Myocyte (in vitro differentiated cells): ENCODE measurements at regions not wholly inside any gene's neighbourhood (a gene's known extent, or its start where the extent isn't known, plus 50 kb on each side); places are given as distances from the start of the nearest gene placed in this dataset.

Source experiments
- DNase-seq: peaks from one replicate; pipeline ENCODE4 v3.0.0-alpha.2; 2012; ENCODE audit warnings: low read depth

DNA sequence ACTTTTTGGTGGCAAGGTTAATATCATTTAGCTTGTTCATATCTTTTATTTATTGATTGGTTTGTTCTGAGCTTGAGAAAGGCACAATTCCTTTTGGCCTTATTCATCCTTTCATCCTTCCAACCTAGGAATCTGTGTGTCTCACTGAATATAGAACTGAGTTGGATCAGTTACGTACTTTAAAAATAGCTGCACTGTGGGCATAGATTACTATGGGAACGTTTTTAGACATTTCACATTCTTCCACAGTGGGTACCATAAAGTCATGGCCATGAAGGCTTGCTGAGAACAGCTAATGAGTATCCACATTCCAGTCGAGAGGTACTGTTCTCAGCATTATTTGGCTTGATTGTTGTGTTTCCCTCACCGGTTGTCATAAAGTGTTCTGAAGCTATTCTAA, 217.0 kb upstream of the DKK2 start:
- DNase-seq: no peak

DNA sequence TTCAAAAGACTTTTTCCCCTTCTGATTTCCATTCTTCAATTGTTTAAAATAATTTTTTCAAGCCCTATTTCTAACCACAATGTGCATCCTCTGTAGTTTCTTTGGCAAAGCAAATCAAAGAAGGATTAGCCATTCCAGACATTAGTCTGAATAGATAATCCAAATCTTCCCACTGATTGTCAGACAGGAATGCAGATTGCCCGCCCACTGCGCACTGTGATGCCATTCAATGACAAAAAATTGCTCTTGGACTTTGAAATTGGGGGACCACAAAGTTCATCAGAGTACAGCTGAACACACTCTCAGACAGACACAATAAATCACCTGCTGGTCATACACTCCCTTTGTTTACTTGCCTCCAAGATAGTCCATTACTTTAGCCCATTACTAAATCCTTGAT, 216.5 kb upstream of the DKK2 start:
- DNase-seq: no peak

DNA sequence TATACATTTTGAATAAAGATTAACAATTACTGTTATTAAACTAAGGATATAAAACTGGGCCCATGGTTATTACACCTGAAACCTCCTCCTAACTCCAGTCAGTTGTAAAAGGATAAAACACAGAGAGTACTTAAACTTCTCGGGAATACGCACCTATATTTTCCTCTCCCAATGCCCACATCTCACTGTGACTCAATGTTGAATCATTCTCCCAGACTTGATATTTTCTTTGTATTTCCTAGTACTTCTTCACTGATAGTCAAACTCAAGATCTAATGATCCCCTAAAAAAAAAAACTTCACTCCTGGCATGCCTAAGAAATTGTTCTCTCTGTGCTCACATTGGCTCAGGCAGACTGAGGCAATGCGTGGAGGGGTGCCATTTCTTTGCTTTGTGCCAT, 212.5 kb upstream of the DKK2 start:
- DNase-seq: no peak

DNA sequence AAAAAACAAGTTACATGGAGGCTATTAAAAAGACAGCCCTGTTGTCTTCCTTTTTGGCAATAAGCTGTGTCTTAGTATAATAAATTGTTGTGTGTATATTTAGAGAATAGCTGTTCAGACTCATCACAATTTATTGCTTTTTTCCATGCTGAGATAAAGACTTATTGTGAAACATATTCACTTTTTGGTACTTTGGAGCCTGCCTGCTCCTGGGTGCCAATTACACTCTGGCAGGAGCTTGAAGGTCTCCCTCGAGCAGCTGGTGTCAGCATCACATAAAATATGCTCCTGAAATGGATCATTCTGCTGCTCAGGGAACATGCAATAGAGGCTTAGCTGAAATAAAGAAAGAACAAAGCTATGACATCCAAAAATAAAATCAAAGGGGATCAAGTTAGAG, 211.6 kb upstream of the DKK2 start:
- DNase-seq: peak; percentile 64

DNA sequence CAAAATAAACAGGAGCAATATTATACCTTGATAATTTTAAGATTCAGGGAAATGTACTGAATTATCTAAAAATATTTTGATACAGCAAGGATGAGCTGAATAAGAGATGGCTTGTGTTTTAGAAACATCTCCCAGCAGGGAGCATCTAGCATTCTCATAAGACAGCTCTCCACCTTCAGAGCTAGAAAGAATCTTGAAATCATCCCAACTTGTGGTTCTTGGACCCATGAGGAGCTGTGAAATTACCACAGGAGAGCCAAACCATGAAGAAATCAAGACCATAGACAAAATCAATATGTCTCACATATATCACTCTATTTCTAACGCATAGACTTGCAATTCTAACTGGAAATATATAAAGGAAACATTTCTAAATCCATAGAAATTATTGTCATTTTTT, 210.6 kb upstream of the DKK2 start:
- no peak for DNase-seq

DNA sequence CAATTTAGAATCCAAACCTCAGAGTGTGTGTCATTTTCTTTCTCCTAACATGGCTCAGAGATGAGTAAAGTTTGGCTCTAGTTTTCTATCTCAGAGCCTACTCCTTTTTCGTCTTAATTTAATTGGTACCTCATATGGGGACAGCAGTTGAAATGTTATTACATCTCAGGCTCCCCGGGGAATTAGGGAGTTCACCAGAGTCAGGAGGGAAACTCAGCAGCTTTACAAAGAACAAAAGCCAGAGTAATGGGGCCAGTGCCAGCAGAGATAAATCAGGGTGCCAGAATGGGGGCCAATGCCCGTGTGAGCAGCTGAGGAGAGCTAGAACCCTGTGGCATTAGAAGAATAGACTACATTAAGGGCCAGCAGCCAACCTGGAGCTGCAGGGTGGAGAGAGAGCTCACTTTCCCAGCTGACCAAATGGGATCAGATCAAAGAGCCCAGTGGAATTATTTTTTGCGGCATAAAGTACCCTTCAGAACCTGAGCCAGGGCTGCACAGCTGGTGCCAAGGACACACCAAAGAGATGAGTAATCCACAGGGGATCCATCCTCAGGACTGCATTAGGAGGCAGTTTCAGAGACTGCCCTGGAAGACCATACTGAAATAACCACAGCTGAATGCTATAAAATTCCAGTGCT, 207.1 kb upstream of the DKK2 start:
- peak; percentile 80 for DNase-seq

DNA sequence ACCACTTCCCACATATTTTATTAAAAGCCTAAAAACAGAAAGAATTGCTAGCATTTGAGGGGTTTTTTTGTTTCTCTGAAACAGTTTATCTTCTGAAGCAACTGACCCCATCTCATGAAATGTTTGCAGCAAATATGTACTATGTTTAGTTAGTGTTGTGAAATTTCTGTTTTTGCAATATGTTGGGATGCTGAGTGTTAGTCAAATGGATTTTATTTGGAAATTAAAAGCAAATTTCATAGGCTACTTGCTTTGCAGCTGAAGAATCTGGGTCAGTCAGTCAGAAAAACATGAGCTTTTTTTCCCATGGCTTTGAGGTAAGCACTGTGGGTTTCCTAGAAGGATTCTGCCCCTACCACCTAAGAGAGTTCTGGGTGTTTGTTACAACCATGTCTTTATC, 184.9 kb upstream of the DKK2 start:
- no peak for DNase-seq

DNA sequence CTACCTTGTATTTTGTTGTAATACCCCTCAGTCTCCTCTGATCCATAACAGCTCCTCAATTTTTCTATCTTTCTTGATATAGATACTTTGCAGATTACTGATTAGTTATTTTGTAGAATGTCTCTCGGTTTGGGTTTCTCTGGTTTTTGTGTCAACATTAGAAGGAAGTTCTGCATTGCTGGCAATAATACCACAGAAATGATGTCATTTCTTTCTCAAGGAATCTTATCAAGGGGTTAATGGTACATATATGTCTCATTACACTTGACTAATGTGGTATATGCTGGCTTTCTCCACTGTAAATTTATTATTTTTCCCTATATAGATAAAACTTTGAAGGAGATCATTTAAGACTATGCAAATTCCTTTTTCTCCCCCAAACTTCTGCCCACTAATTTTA, 183.6 kb upstream of the DKK2 start:
- no peak for DNase-seq

DNA sequence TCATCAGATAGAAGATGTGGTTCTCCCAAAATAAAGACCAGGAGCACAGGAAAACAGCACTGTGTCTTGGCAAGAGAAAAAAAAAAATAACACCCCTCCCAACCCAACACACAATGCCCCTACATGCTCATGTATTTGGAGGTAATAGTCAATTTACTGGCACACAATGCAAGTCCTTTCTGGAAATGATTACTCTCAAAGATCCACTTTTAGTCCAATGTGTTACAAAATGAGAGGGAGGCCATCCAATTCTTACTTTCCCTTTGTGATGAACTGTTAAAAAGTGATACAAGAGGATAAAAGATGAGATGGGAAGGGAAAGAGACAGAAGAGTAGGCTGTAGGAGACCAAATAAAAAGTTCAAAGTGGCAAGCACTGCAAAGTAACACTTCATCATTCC, 180.3 kb upstream of the DKK2 start:
- no peak for DNase-seq

DNA sequence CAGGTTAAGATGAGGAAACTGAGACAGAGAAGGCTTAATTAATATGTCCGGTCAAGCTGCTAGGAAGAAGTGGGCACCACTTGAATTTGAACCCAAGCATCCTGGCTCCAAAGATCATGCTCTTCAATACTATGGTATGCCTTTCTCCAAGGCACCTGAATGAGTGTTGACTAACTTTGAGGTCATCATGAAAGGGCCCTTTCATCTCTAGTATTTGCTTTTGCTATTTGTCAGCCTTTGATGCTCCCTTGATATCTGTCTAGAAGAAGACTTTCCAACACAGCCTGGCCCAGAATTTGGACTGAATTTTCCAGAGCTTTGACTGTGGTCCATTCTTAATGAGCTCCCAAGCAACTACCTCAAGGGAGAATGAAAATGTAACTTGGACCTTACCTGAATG, 179.1 kb upstream of the DKK2 start:
- DNase-seq: no peak

DNA sequence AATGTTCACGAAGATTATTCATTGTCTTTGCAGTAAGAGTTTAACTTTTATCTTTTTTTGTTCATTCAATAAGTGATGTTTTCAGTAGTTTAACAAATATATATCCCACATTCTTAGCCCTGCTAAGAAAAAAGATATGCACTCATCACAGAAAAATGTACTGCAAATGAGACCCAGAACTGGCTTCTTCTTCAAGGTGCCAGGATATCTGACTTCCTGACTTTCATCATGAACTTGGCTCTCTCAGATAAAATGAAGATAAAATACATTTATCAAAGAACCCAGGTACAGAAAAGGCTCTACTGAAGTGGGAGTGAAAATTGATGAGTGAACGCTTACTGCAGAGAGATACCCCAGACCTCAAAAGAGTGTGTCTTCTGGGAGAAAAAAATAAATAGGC, 177.8 kb upstream of the DKK2 start:
- no peak for DNase-seq

DNA sequence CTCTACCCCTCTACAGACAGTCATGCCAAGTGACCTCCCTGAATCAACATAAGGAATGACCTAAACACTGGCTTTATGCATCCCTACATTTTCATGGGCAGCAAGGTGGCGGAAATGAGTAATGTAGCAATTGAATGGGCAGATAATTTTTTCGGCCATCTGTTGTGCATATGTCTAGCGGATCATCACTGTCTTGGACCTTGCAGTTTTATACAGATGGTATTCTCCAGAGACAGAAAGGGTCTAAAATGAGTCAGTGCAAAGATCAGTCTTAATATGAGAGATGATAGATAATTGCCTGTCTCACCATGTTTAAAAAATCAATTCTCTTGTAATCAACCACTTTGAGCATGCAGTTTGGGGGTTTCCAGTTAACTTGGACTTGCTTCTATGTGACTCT, 177.3 kb upstream of the DKK2 start:
- DNase-seq: no peak

DNA sequence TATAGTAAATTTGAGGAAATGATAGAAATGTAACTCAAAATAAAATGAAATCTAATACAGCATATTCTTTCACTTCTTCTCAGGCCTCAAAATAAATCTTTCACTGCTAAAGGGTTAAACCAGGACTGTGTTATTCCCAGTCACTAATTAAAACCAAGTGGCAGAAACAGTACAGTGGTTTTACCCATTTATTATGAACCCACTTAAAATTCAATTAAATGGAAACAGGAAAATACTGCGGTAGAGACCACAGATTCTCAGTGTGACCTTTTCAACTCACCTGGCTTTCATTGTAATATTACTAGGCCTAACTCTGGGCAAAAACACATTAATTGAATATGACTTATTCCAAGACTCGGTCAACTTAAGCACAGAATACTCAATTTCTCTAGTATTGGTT, 176.5 kb upstream of the DKK2 start:
- DNase-seq: no peak

DNA sequence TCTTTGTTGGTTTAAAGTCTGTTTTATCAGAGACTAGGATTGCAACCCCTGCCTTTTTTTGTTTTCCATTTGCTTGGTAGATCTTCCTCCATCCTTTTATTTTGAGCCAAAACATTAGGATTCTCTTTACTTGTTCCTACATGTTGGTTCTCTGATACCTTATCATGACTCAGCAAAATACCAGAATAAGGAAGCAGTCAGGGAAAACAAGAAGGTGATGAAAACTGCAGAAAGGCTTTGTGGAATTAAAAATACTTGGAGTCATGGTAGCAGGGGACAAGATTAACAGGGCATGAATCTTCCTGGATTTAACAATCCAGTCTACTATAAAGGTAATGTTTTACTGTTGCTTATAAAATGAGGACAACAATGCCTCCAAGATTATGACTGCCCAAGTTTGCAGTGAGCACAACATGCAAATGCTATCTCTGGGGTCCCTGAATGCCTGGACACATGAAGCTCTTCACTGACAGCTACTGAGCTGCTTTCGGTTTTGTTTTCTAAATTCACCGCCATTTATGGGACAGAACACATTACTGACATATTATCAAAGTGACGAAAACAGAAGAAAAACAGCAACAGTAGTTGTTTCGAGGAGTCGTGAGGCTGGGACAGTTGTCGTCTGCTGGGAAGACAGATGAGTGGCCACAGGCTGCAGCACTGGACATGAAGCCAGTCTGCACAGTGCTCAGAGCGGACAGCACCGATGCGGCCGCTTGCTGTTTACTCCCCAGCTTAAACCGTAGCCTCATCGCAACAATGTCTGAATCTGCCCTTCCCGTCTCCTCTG, 174.5 kb upstream of the DKK2 start:
- peak; percentile 9 for DNase-seq

DNA sequence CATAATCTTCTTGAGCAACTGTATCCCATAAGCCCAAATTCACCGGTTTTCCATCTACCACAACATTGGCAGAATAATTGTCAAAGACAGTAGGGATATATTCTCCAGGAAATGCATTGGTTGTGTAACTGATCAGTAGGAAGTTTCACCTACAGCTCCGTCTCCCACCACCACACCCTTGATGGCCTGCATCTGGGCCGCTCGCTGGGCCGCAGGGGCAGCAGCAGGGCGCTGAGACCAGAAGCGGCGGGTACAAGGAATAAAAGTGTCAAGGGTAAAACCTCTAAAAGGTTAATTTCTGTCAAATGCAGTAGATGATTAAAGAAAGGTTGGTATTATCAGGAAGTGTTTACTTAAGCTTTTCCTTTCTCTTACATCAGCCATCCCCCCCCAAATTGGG, 167.6 kb upstream of the DKK2 start:
- DNase-seq: no peak

DNA sequence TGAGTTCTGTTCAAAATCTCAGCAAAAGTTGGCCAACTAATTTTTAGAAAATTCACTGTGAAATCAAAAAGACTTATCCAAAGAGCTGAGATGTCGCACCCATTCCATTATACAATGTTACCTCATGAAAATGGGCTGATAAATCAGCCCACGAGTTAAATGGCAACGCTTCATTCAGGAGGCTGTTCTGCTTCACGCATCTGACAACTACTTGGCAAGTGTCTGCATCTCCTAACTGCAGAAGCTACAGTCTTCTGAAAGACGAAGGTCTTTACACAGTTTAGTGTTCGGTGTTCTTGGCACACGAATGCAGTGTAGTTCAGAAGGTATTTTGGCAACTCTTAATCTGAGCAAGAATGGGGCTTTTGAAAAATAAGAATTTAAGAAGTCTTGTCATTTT, 166.6 kb upstream of the DKK2 start:
- DNase-seq: no peak

DNA sequence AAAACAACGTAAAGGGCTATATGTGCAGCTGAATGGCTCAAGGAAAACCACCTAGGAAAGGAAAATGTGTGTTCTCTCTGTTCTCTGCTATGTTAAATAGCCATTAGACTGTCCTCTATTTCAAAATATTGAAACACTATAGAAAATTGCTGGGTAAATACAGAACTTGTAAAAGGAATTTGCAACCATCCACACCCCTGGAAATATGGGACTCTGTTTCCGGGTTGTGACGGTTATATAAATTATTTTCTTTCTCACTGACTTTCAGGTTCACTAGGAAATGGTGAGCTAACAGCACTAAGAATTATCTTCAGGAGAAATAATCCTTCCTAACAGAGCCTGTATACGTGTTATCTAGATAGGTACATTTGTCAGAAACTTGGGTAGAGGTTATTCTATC, 161.0 kb upstream of the DKK2 start:
- DNase-seq: no peak

DNA sequence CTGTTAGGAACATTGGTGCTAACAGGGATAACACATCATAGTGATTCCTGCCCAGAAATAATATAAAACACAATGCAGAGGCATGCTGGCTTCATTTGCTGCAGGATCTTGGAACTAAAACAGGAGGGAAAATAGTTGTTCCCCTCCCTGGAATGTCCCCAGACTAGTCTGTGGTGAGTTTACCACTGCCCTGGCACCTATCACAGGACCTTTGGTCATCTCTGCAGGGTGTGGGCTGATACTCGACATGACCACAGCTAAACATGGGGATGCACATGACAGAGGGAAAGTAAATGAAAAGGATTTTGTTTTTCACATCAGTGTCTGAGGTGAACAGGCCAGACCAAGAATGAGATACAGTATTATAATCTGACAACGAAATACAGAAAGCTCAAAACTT, 160.2 kb upstream of the DKK2 start:
- peak; percentile 53 for DNase-seq

DNA sequence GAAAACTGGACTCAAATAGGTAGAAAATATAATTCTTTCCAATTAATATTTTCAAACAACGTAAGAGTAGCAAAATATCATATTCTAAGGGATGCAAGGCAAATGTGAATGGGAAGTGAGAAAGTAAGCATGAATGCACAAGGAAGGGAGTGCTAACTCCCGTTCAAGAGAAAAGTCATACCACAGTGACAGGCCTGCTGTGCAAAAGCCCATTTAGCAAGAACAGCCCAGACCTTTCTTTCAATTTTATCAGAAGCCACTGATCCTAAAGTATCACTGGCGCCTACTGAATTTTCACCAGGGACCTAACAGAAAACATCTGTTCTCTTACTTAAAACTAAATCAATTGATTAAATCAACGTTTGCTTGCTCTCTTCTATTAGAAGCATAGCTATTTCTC, 157.9 kb upstream of the DKK2 start:
- DNase-seq: no peak

DNA sequence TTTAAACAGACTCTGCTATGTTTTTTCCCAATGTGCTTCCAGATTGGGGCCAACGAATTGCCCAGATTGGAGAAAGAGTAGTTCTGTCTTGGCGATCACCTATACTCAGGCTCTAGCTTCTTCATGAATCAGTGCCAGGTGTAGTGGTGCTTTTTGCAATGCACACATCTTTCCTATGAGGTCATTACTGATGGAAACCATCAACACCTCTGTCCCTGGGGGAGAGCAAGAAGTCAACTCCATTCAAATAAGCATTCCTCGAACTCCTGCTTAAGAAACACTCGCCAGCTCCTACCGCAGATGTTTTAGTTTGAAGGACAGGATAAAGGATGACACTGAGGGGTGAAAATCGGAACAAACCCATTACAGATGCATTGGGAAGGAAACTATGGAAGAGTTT, 156.5 kb upstream of the DKK2 start:
- no peak for DNase-seq

DNA sequence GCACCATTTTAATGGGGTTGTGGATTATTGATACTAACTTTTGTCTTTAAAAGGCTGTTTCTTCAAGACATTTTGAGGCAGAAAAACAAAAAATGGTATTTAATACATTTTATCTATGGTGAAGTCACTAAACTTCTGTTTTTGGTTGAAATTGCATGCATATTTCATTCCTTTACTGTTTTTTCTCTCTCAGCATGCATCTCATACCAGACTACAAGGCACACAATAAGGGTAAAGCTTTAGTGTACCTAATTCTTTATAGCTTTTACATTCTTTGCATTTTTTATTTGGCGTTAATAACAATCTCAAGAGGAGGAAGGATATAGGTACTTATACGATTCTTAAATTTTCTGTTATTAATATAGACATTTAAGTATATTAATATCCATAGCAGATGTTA, 151.0 kb upstream of the DKK2 start:
- DNase-seq: no peak

DNA sequence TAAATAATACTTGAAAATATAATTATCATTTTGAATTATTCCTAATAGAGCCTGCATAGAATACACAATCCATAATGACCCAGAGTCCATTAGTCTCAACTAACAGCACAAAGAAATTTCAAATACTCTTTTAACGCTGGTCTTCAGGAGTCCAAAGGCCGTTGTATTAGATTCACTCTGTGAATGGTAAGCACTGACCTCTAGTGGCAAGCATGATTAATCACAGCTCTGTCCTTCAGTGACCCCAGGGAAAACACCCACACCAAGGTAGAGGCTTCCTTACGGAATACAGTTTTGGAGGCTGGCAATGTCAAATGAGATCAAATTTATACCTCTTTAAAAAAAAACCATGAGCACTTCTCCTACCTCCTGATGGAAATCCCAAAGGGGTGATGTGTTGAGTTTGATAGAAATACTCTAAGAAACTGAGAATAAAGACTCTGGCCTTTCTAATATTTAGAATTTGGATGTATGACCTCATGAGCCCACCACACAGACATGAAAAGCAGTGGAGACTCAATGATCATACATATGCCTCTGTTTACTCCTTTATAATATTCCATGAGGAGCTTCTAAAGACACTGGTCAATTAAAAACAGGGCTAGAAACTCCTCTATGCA, 147.2 kb upstream of the DKK2 start:
- peak; percentile 75 for DNase-seq

DNA sequence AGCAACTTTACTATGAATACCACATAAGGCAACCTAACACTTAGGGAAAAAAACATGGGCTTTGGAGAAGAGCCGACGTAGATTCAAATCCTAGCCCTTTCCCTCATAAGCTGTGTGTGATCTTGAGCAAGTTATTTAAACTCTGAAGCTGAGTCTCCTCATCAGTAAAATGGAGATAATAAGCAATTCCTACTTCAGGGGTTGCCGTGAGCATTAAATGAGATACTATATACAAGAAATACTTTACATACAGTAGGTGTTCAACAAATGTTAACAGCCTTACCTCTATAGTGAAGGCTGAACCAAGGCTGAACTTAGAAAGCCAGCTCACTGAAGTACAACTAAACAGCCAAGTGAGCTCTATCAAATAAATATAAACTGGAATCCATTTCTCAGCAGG, 146.2 kb upstream of the DKK2 start:
- DNase-seq: no peak
